ENCODE measurements at regions not wholly inside any gene's neighbourhood (a gene's known extent, or its start where the extent isn't known, plus 50 kb on each side); places are given as distances from the start of the nearest gene placed in this dataset.

- intact Hi-C loops (cut with micrococcal nuclease): no loop called here
Measured at GRCh38 chr2:133809485-133809884, 241.2 kb upstream of the NCKAP5 start.

DNA sequence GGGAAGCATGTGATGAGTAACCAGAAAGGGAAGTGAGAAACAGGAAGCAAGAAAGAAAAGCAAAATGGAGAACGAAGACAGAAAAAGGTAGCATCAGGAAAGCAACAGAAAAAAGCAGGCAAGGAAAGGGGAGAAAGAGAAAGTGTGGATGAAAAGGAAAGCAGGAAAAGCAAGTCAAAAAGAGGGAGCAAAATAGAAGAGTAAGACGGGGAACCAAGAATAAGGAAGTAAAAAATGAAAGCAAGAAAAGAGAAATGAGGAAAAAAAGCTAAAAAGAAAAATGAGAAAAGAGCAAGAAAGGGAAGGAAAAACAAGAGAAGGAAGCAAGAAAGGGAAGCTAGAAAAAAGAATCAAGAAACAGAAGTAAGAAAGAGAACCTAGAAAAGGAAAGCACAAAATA is 242.3 kb upstream of the NCKAP5 start:
- intact Hi-C loops (cut with micrococcal nuclease): no loop called here

DNA sequence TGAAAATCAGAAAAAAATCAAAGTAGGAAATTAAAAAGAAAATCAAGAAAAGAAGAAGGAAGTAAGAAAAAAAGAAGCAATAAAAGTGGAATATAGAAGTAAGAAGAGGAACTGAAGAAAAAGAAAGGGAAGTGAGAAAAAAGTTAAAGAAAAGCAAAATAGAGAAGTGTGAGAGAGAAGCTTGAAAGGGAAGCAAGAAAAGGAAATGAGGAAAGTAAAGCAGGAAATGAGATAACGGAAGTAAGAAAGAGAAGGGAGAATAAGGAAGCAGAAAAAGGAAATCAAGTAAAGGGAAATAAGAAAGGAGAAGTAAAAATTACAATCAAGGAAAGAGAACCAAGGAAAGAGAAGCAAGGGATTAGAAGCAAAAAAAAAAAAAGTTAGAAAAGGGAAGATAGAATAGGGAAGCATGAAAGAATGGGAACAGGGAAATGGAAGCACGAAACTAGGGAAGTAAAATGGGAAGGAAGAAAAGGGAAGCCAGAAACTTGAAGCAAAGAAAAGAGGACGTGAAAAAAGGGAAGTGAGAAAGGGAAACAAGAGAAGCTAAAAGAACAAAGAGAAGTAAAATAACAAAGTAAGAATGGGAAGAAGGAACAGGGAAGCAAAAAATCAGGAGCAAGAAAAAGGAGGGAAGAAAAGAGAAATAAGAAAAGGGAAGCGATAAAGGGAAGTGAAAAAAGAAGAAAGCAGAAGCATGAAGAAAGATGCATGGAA is 243.3 kb upstream of the NCKAP5 start:
- intact Hi-C loops (cut with micrococcal nuclease): no loop called here

DNA sequence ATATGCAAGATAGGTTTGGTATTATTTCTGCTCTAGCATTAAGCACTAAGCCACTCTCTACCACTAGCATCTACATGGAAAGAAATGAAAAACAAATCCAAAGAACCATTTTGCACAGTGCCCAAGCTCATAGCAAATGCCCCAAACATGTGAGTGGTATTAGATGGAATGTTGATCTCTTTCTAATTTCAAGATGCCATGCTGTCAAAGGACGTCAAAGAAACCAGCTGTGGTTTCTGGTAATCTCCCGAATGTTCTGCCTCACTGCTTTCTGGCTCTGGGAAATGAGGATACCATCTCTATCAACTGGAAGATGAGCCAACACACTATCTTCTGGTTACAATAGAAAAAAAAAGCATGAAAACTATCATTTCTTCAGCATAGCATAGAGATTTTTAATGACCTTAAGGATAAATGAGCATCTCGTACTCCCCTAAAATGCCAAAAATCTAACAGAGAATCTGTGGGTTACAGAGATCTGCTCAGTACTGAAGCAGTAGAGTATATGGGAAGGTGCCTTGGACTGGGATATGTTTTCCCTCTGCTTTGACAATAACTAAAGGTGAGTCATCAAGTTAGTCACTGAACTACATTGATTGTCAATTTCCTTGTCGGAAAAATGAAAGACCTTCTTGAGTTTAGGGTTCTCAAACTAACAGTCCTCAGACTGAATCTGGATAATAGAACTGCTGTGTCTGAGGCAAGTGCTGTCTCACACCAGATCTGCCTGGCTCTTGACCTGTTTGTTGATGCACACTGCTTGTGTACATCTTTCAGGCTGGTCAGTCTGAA is 244.8 kb upstream of the NCKAP5 start:
- intact Hi-C loops (cut with micrococcal nuclease): no loop called here

- intact Hi-C loops (cut with micrococcal nuclease): no loop called here
Measured at GRCh38 chr2:133814890-133815289, 246.6 kb upstream of the NCKAP5 start.

- intact Hi-C loops (cut with micrococcal nuclease): no loop called here
Measured at GRCh38 chr2:133816037-133816436, 247.8 kb upstream of the NCKAP5 start.

DNA sequence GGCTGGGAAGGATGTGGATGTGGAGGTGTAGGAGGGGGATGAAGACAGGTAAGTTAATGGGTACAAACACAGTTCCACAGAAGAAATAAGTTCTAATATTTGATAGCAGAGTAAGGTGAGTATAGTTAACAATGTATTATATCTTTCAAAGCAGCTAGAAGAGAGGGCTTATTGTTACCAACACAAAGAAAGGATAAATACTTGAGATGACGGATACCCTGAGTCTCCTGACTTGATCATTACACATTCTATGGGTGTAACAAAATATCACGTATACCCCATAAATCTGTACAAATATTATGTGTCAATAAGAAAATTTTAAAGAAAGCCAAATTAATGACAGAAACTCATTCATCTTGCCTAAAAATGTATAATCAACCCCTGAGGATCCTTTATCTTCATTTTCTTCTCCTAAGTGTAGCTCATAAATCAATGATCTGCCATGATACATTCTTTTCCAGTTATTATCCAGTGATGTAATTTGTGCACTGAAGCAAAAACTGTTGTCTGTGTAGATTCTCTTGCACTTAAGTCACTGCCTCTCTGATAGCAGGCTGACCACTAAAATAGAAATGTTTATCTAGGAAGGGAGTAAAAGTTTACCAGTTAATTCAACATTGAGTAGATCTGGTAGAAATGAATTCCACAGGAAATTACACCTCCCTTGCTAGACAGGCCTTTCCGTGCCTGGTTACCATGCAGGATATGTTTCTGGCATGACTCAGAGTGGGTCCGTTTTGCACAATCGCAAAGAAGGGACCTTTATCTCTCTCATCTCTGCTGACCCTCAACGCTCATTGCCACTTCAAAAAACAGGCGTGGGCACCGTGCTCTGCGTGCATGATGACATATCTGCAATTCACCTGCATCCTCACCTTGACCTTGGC is 249.7 kb upstream of the NCKAP5 start:
- intact Hi-C loops (cut with micrococcal nuclease): no loop called here

DNA sequence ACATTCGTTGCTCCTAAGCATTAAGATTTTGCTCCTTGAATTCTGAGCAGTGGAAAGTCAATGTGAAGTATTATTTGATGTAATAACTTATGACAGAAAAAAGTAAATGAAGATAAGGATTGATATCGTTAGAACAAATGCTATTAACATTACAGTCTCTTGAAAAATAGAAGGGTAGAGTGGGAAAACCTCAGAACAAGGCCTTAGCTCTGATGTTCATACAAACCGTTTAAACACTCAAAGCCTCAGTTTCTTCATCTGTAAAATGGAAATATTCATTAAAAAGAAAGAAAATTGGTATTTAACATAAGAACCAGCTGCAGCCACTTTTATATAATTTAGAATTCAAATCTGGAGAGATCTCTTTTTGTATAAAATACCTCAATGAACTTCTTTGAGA is 250.4 kb upstream of the NCKAP5 start:
- intact Hi-C loops (cut with micrococcal nuclease): no loop called here

DNA sequence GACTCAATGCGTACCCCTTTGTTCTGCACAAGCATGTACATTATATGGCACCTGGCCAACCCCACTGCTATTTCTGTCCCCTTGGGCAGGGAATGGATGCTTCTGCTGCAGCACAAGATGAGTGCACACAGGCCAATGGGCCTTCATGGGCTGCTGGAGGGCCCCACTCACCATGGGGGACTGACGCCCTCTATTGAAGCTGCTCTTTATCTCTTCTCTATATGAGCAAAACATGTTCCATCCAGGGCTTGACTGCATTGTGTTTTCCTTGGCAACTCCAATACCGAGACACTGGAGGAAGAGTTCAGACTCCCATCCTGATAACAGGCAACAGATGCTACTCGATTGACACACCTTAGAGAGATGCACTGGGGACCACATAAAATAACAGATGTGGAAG is 251.6 kb upstream of the NCKAP5 start:
- intact Hi-C loops (cut with micrococcal nuclease): no loop called here

DNA sequence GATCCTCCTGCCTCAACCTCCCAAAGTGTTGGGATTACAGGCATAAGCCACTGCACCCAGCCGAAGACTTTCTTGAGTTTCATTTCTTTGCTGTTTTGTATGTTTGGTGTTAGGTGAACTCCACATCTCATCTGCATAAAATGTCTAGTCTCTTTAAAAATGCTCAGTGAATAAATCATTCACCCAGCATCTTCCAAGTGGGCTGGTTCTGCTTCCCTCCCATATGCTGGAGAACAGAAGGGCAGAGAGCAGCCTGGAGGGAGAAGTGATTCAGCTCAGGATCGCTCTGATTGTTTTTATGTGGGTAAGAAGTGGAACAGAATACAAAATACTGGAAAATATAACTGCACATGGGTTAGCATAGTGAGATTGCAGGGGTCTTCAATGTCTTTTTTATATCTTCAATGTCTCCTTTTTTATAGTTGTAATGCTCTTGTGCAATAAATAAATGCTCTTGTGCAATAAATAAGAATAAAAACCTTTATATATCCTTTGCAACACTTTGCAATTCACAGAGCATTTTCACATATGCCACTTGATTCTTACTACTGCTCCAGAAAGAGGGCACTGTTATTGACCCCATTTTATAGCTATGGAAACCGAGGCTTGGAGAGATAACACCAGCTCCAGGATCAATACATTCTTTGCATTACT is 253.0 kb upstream of the NCKAP5 start:
- intact Hi-C loops (cut with micrococcal nuclease): no loop called here

DNA sequence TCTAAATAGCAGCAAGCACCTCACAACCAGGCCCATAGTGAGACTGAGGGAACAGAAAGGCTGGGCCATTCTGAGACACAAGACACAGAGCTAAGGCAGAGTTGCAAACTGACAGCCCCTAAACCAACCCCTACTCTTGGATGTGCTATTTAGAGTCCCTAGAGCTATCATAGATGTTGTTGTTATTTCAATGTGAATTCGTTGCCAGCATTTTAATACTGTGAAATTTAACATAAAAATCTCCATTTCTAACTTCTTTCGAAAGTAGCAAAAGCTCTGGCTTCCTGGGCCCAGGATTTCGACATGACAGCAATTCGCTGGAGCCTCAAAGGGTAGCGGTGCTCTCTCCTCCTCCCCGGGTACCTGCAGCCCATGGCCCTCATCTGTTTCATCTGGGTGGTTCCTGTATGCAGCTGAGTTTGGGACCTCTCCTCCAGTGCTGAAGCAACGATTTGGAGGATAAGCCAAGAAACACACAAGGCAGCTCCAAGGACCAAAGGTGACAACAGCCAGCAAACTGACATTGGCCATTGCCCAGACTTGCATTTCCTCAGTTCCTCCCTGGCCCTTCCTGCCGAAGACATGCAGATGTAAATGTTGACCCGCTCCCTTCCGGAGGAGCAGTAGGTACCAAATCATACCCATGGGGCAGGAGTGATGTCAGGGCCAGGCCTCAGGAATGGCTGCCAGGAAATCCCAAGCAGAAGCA is 254.4 kb upstream of the NCKAP5 start:
- intact Hi-C loops (cut with micrococcal nuclease): no loop called here

DNA sequence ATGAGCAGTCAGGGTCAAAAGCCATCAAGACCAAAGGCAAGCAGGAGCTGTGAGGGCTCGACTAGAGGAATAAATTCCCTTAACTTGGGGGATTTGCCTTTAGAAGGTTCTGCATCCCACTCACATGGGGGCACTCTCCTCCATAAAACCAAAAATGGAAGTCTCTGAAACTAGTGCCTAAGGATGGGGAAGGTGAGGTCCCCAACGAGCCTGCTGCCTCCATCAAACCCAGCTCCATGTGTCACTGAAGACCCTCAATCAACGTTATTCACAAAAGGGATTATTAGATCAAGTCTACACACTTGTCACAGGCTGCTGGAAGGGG is 254.9 kb upstream of the NCKAP5 start:
- intact Hi-C loops (cut with micrococcal nuclease): no loop called here

DNA sequence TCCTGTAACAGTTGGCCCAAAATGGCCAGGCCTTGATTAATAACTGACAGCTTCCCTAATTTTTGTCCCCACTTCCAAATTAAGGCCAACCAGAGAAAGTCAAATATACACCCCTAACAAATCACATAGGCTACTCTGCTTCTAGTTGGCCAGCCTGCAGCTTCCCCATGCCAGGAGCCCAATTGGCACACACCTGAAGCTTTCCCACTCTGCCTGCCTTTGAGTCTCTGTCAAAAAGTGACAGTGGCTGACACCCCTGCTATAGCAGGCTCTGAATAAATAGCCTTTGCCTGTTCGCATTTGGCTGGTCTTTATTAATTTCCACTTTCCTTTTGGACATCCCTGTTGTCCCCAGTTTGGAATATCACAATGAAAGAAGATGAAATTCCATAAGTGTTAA is 256.6 kb upstream of the NCKAP5 start:
- intact Hi-C loops (cut with micrococcal nuclease): no loop called here

DNA sequence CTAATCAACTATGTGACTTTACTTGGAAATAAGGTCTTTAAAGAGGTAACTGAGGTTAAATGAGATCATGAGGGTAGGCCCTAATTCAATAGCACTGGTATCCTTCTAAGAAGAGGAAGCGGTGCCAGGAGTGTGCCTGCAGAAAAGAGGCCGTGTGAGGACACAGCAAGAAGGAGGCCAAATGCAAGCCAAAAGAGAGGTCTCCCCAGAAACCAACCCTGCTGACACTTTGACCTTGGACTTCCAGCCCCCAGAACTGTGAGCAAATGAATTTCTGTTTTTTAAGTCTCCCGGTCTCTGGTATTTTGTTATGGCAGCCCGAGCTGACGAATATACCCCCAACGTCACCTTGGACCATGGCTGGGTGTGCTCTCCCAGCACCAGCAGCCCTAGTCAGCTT is 257.5 kb upstream of the NCKAP5 start:
- intact Hi-C loops (cut with micrococcal nuclease): no loop called here

DNA sequence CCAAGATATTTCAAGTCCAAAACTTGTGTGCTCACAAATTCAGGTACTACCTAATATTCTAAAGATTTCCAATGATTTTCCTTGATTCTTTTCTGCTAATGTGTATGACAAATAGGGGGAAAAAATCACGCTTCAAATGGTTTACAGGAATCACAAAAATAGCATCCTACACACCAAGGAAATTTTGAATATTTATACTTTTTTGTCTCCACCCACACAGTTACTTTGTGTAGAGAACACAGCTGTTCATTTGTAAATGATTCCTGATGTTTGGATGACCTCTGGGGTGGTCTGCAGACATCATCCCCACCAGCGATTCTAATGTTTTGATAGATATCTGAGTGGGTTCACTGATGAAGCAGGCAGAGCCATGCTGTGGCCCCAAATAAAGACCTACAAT is 260.6 kb upstream of the NCKAP5 start:
- intact Hi-C loops (cut with micrococcal nuclease): no loop called here

DNA sequence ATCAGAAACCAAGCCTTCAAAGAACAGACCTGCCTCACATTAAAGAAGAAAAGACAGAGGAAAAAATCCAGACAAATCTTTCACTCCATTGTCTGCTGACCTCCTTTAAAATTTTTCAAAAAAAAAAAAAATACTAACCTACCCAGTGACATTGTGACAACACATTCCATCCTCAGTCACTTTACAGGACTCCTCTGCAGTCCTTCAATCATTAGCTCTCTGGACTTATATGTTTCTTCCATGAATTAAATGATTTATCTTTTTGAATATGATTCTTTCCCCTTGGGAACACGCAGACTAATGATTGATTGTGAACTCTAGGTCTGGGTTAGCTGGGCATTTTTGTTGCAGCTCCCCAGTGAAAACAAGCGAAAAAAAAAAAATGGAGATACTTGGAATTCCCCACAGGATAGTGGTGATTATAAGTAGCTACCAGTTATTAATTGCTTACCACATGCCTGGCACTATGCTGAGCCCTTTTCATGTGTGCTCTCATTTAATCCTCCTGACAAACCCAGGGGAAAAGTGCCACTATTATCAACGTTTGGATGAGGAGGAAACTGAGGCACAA is 261.3 kb upstream of the NCKAP5 start:
- intact Hi-C loops (cut with micrococcal nuclease): no loop called here

- intact Hi-C loops (cut with micrococcal nuclease): no loop called here
Measured at GRCh38 chr2:133833746-133834145, 265.5 kb upstream of the NCKAP5 start.

GRCh38 chr2:133835821-133836619 is 267.8 kb upstream of the NCKAP5 start:
- intact Hi-C loops (cut with micrococcal nuclease): no loop called here

DNA sequence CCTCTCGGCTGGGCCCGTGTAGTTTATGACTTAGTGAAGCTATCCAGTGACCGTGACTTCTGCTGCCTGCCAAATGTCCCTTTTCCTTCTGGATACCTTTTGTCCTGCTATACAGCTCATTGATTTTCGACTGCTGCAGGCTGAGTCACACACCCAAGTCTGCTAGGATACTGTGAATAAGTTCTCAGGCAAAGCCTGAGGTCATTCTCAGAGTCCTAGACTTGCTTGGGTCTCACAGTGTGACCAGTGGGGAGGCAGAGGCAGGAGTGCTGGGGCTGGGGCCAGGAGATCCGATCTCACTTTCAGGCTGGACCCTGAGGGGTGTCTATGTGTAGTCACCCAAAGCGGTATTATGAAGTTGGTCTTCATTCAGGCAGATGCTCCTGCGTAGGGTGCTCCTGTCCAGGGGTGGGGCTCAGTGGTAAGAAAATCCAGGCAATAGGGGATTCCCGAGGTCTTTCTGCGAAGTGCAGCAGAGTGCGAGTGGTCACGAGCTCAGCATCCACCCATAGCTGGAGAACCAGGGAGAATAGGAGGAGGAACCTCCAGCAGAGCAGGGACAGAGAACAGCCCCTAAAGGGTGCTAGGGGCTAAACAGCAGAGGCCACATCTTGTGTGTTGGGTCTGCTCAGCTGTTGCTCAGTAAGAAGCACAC is 268.6 kb upstream of the NCKAP5 start:
- intact Hi-C loops (cut with micrococcal nuclease): no loop called here

Measured in T-helper 1 cell treated with Interleukin-12 subunit alpha and Interleukin-12 subunit beta and Interleukin-4 antibody, amounts not matched to agents 30 ng/mL and 1 ng/mL, for 36 hours (primary cell).